Left renal pelvis (tissue), 4 donors: ENCODE measurements at regions not wholly inside any gene's neighbourhood (a gene's known extent, or its start where the extent isn't known, plus 50 kb on each side); places are given as distances from the start of the nearest gene placed in this dataset.

Experiments used
- DNase-seq, 4 donors: peaks; one replicate each; pipeline ENCODE4 v3.0.0-alpha.2; 2013; ENCODE audit warnings: low read depth in 4 of 4, low spot score in 3 of 4

DNA sequence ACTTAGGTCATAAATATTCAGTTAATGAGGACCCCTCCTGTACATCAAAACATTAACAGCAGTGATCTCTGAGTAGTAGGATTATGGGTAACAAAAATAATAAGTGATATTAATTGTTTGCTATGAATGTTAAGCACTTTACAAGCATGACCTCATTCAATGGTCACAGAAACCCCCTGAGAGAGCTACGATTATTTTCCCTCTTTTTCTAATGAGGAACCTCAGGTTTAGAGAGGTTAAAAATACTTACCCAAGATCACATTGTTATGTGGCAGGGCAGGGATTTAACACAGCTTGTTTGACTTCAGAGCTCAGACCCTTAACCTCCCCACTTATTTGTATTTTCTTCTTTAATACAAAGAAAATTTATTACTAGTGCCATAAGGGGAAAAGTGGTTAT, 228.2 kb downstream of the TBL1XR1 start:
- DNase-seq, result no peak

DNA sequence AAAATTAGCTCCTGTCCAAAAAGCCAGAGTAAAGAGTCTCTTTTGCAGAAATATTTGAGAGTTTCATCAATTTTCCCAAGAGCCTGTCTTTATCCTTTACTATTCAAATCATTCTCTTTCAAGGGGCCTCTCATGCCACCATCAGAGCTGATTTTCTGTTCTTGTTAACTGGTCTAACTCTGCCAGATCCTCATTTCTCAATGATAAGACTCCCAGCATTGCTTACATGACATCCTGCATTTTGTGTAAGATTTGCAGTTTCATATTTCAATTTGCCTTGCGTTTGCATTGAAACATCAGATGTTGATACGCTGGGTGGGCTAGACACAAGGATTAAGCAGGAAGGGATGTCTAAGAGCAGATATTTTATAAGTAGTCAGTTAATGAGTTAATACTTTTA, 228.7 kb downstream of the TBL1XR1 start:
- no peak for DNase-seq

GRCh38 chr3:176967522-176967921, 229.8 kb downstream of the TBL1XR1 start:
- DNase-seq, result no peak

- DNase-seq, result no peak
These were observed 232.6 kb downstream of the TBL1XR1 start for GRCh38 chr3:176964661-176965060.

DNA sequence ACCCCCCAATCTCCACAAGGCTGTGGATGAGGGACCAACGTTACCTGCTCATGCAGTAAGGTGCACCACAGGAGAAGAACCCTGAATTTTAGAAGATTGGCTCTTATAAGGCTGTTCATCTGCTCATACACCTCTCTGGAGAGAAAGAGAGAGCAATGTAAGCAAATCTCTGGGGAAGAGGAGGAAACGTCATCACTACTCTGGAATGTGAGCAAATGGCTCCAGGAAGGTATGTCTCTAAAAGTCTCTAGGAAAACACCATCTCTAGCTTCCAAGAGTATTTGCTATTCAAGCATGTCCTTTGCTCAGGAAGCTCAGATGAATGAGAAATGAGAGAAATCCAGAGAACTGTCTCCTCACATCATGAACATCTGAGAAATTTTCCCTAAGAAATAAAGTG, 235.4 kb downstream of the TBL1XR1 start:
- no peak for DNase-seq

- no peak for DNase-seq
These were observed 237.4 kb downstream of the TBL1XR1 start for GRCh38 chr3:176959867-176960266.

DNA sequence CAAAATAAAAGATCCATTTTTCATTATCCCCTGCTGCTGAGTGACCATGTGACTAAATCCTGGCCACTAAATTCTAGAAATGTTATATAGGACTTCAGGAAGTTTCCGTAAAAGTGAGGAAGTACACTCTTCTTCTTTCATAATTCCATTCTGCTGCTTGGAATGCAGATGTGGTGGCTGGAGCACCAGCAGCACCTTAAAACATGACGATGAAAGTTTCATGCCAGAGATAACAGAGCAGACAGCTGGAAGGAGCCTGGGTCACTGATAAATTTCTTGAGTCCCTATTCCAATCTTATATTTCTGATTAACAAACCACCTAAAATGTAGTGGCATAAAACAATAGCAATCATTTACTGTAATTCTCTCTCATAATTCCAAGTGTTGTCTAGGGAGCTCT, 238.7 kb downstream of the TBL1XR1 start:
- DNase-seq, result no peak

- DNase-seq, result no peak
These were observed 242.8 kb downstream of the TBL1XR1 start for GRCh38 chr3:176954517-176954916.

- DNase-seq, result no peak
These were observed 243.9 kb downstream of the TBL1XR1 start for GRCh38 chr3:176953106-176954060.

GRCh38 chr3:176951586-176952292, 245.5 kb downstream of the TBL1XR1 start:
- no peak for DNase-seq

DNA sequence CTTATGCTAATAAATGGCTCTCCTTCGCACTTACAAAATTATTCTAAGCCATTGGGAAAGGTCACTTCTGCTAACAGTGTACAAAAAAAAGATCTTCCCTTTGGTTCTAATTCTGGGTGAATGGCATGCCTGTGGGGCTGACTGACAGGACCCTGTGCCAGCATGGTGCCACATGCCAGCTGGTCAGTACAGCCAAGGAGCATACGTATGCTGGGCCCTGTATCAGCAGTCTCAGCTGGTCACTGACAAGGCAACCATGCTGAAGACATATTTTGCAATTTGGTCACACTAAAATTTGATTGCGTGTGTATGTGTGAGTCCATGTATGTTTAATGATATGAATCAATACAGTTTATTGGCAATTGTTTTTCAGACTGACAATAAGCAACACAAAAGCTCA, 246.1 kb downstream of the TBL1XR1 start:
- DNase-seq, result no peak

DNA sequence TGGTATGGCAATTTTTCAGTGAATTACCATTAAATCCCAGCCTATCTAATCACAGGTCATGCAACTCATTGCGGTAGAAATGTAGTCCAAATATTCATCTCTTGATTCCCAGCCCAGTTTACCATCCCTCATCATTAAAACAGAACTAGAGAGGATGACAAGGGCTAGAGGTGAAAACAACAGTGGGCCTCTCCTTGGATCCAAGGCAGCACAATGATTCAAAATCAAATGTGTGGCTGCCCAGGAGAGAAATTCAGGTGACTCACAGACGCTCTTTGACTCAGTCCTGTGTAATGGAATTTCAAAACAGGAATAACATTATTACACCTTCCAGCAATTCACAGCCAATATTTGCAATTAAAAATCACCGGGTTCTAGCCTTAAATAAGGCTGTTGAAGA, 246.5 kb downstream of the TBL1XR1 start:
- no peak for DNase-seq

GRCh38 chr3:176948151-176948550, 249.1 kb downstream of the TBL1XR1 start:
- DNase-seq, result no peak

GRCh38 chr3:176946202-176946601, 251.1 kb downstream of the TBL1XR1 start:
- no peak for DNase-seq

- no peak for DNase-seq
These were observed 255.0 kb downstream of the TBL1XR1 start for GRCh38 chr3:176942305-176942704.

GRCh38 chr3:176941689-176942088, 255.6 kb downstream of the TBL1XR1 start:
- no peak for DNase-seq

DNA sequence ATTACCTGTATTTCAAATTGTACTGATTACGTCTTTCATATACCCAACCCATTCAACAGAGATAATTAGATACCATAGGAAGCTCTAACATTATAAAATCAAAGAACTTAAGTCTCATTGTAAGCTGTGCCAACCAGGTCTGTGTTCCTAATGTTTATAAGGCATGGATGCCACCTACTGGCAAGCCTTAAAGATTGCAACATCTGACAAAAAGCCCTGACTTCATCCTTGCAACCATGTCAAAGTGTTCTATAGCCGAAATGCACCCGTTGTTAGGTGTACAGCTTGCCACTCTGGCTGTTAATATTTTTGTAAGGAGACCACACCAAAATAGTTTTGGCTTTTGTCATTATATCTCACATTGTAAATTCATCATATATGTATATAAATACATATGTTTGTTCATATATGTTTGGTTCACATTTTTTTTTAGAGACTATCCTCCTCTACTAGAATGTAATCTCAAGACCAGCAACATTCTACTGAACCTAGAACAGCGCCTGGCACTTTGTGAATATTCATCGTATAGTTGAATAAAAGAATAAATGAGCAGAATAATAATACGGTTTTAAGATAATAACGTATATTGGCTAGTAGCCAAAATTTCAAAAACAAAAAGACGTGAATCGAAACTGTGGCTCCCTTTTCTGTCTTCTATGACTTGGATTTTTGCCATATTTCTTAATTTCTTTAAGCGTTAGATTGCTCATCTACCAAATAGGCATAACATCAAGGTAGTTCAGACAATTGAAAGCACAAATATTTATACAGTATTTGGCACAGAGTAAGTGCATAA, 258.1 kb downstream of the TBL1XR1 start:
- peak in 1 of 4 donors; percentile 52 for DNase-seq

GRCh38 chr3:176937994-176938393, 259.3 kb downstream of the TBL1XR1 start:
- DNase-seq, result no peak

GRCh38 chr3:176937541-176937940, 259.7 kb downstream of the TBL1XR1 start:
- no peak for DNase-seq

DNA sequence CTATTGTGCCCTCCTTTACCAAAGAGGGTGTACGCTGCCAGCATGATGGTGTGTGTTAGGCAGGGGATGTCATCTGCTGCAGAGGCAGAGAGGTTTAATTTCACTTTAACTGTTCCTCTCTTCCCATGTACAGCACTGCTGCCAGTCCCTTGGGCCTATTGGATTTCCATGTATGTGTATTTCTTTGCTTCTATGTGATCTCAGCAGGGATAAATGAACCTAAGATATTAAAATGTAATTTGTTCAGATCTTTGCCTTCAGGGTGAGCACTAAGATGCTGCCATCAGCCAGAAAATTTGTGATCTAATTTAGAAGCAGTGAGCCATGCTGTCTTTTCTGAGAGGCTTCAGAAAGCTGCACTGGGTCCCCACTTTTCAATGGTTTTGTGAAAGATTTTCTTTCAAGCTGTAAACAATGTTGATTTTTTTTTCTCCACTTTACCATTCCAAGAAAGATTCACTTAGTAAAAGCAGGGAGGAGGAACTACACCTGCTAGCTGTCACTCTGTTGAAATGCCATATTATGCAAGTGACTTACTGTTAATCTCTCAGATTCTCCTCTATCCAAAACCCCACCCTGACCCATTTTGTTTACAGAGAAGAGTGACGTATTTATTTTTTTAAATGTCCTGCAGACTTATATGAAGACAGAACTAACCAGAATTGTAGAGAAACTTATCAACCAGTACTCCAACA, 261.9 kb downstream of the TBL1XR1 start:
- no peak for DNase-seq
